B cell (primary cell): ENCODE measurements at regions not wholly inside any gene's neighbourhood (a gene's known extent, or its start where the extent isn't known, plus 50 kb on each side); places are given as distances from the start of the nearest gene placed in this dataset. TPM values are rescaled to one million over a fixed set of nuclear protein-coding genes. Genes with fewer than 3 reads are reported as not detected.

ENCODE experiments used
- ATAC-seq: fragments of 200-7000 bp; cut with Tn5 transposase; one replicate; pipeline ENCODE4 v1.10.0; 2021; ENCODE audit warnings: low read depth, mild to moderate bottlenecking, moderate number of reproducible peaks, moderate library complexity
- CTCF ChIA-PET: fragments of 350-600 bp; sonication (Branson Sonifier 250); formaldehyde crosslinking; loops from one replicate; lab custom pipeline; 2021; ENCODE audit warnings: antibody characterized with exemption, inconsistent platforms; lab: Charles Lee
- POLR2A ChIA-PET: fragments of 350-600 bp; sonication (Branson Sonifier 250); formaldehyde crosslinking; loops from one replicate; lab custom pipeline; 2021; ENCODE audit warnings: antibody characterized with exemption; lab: Charles Lee
- DNase-seq: peaks from one replicate; pipeline ENCODE4 v3.0.0; 2013
- H2AFZ ChIP-seq: 2 replicates; pipeline ENCODE4 v1.6.1; 2012; ENCODE audit warnings: mild to moderate bottlenecking, low read depth, low read length; ENCODE audit not compliant: insufficient read depth, poor library complexity, severe bottlenecking
- H3K27ac ChIP-seq, 2 donors: 1 replicate in 1 of 2; 2 replicates in 1 of 2; pipeline ENCODE4 v1.5.1; 2012 to 2013; ENCODE audit warnings: low read length in 2 of 2, mild to moderate bottlenecking in 2 of 2, moderate library complexity in 1 of 2
- H3K27me3 ChIP-seq, 4 experiments: fragments of 200-600 bp in 1 of 4; sonication (generic) in 1 of 4; replicated peaks in 1 of 4; 1 replicate in 2 of 4; 2 replicates in 2 of 4; pipeline versions ENCODE4 v1.6.1 to v1.7.0; 2013 to 2016; ENCODE audit warnings: low read length in 3 of 4, mild to moderate bottlenecking in 2 of 4, mixed read lengths in 1 of 4, moderate library complexity in 1 of 4; ENCODE audit not compliant: insufficient read depth in 4 of 4, control insufficient read depth in 3 of 4; ENCODE audit errors: control extremely low read depth in 1 of 4
- H3K36me3 ChIP-seq, 2 experiments: replicated peaks in 1 of 2; 1 replicate in 1 of 2; 2 replicates in 1 of 2; pipeline versions ENCODE4 v1.6.1 to v1.7.1; 2013; ENCODE audit warnings: low read length in 1 of 2; ENCODE audit not compliant: insufficient read depth in 2 of 2, control insufficient read depth in 1 of 2; ENCODE audit errors: control extremely low read depth in 1 of 2, extremely low read depth in 1 of 2
- H3K4me1 ChIP-seq, 2 donors: fragments of 200-600 bp in 1 of 2; sonication (generic) in 1 of 2; 1 replicate in 1 of 2; 2 replicates in 1 of 2; pipeline versions ENCODE4 v1.5.1 to v1.6.1; 2013 to 2017; ENCODE audit warnings: low read length in 2 of 2; ENCODE audit not compliant: control insufficient read depth in 2 of 2, insufficient read depth in 2 of 2
- H3K4me2 ChIP-seq: replicated peaks from 2 replicates; pipeline ENCODE3; 2012; ENCODE audit warnings: mild to moderate bottlenecking, low read depth, low read length; ENCODE audit not compliant: poor library complexity, severe bottlenecking
- H3K4me3 ChIP-seq, 5 experiments: fragments of 200-600 bp in 1 of 5; sonication (generic) in 1 of 5; 1 replicate in 3 of 5; 2 replicates in 2 of 5; pipeline versions ENCODE4 v1.5.1 to v1.7.0; 2011 to 2016; ENCODE audit warnings: low read length in 4 of 5, mild to moderate bottlenecking in 4 of 5, low read depth in 2 of 5, control low read depth in 1 of 5, moderate library complexity in 1 of 5; ENCODE audit not compliant: insufficient read depth in 1 of 5; ENCODE audit errors: control extremely low read depth in 1 of 5, extremely low read depth in 1 of 5
- H3K79me2 ChIP-seq: fragments of 200-600 bp; sonication (generic); one replicate; pipeline ENCODE4 v1.6.0; 2016; ENCODE audit warnings: low read length; ENCODE audit not compliant: control insufficient read depth, insufficient read depth
- H3K9ac ChIP-seq: fragments of 200-600 bp; sonication (generic); 2 replicates; pipeline ENCODE4 v1.6.1; 2017; ENCODE audit warnings: mild to moderate bottlenecking, low read length, moderate library complexity
- H3K9me3 ChIP-seq, 3 donors: one replicate each; pipeline versions ENCODE4 v1.6.1 to v1.7.1; 2013; ENCODE audit warnings: low read length in 2 of 3; ENCODE audit not compliant: control insufficient read depth in 2 of 3, insufficient read depth in 1 of 3; ENCODE audit errors: control extremely low read depth in 1 of 3
- H4K20me1 ChIP-seq: 2 replicates; pipeline ENCODE4 v1.6.0; 2012; ENCODE audit warnings: mild to moderate bottlenecking, low read length; ENCODE audit not compliant: insufficient read depth, control insufficient read depth, poor library complexity, severe bottlenecking
- H3K27ac Mint-ChIP-seq: one replicate; pipeline ENCODE4 v1.8.0; 2021; ENCODE audit warnings: mixed read lengths
- H3K27me3 Mint-ChIP-seq: one replicate; pipeline ENCODE4 v1.8.0; 2021; ENCODE audit warnings: mixed read lengths
- H3K4me1 Mint-ChIP-seq: one replicate; pipeline ENCODE4 v1.8.0; 2021; ENCODE audit warnings: mixed read lengths
- H3K4me3 Mint-ChIP-seq: one replicate; pipeline ENCODE4 v1.8.0; 2021; ENCODE audit warnings: mixed read lengths
- H3K9me3 Mint-ChIP-seq: one replicate; pipeline ENCODE4 v1.8.0; 2022; ENCODE audit warnings: mixed read lengths; ENCODE audit not compliant: insufficient read depth
- EZH2 ChIP-seq: IDR thresholded peaks from 2 replicates; pipeline ENCODE4 v1.6.1; 2012; ENCODE audit warnings: borderline replicate concordance, low read depth, mild to moderate bottlenecking, moderate library complexity, low read length; ENCODE audit not compliant: insufficient read depth, poor library complexity, severe bottlenecking
- WGBS: methylation state at CpG from one replicate; pipeline ENCODE4 v1.1.5; 2013; ENCODE audit warnings: missing lambda C conversion rate; ENCODE audit not compliant: insufficient coverage; 5-methylcytosine and 5-hydroxymethylcytosine counted together
- intact Hi-C: fragments of 100-400 bp; cut with micrococcal nuclease; formaldehyde crosslinking; loops from one replicate; pipeline ENCODE4 v1.10.0; 2022
- small RNA-seq: library from RNA; depleted of rRNA; stranded (forward); fragments of <200 nt; gene quantifications from one replicate; pipeline ENCODE3, GENCODE V24; 2012; ENCODE audit warnings: low replicate concordance, low read depth; ENCODE audit not compliant: insufficient read length
- TF ChIP-seq, protein P1 (sequence below): fragments of 200-600 bp; IDR thresholded peaks from one replicate; pipeline ENCODE4 v1.8.0; 2022; ENCODE audit warnings: antibody characterized with exemption, mild to moderate bottlenecking

DNA sequence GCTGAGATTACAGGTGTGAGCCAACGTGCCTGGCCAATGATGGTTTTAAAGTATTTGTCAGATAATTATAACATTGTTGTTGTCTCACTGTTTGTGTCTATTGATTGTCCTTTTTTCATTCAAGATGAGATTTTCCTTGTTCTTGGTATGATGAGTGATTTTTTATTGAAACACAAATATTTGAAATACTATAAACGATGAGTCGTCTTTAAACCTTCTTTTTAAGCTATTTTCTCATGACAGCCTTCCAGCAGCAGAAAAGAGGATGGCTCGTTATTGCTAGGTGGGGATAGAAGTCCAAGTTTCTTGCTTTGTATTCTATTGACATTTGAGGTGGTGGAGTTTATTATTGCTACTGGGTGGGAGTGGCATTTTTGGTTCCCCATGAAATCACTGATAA, 61.7 kb upstream of the MDFIC2 start:
- H3K9ac ChIP-seq = no peak overlapping the region
- 100% methylated on average over 1 of the region's 4 CpGs for WGBS
- H3K9me3 Mint-ChIP-seq = peaks cover 3% of the 10 kb centered on the region
- no peak overlapping the region for H3K4me2 ChIP-seq
- H3K79me2 ChIP-seq = no peaks in the 10 kb centered on the region
- no peak overlapping the region for H3K27ac Mint-ChIP-seq
- ChIA-PET CTCF (no interaction called here), POLR2A (no interaction called here)
- H3K4me3 ChIP-seq = no peak overlapping the region
- H3K36me3 ChIP-seq = no peaks in the 10 kb centered on the region
- TF ChIP-seq EZH2 = no peak
- TF ChIP-seq, protein P1, sequence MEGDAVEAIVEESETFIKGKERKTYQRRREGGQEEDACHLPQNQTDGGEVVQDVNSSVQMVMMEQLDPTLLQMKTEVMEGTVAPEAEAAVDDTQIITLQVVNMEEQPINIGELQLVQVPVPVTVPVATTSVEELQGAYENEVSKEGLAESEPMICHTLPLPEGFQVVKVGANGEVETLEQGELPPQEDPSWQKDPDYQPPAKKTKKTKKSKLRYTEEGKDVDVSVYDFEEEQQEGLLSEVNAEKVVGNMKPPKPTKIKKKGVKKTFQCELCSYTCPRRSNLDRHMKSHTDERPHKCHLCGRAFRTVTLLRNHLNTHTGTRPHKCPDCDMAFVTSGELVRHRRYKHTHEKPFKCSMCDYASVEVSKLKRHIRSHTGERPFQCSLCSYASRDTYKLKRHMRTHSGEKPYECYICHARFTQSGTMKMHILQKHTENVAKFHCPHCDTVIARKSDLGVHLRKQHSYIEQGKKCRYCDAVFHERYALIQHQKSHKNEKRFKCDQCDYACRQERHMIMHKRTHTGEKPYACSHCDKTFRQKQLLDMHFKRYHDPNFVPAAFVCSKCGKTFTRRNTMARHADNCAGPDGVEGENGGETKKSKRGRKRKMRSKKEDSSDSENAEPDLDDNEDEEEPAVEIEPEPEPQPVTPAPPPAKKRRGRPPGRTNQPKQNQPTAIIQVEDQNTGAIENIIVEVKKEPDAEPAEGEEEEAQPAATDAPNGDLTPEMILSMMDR = no peak
- H3K27ac ChIP-seq = no peak overlapping the region
- no peaks in the 10 kb centered on the region for H3K27me3 ChIP-seq
- no peaks in the 10 kb centered on the region for H3K4me1 ChIP-seq
- no peak for ATAC-seq
- peaks cover 0 to 3% (median 0%) of the 10 kb centered on the region in 3 donors for H3K9me3 ChIP-seq
- H4K20me1 ChIP-seq = no peaks in the 10 kb centered on the region
- H3K27me3 Mint-ChIP-seq = peaks cover 5% of the 10 kb centered on the region
- H3K4me3 Mint-ChIP-seq = no peak overlapping the region
- intact Hi-C loops = no loop called here
- H3K4me1 Mint-ChIP-seq = no peaks in the 10 kb centered on the region
- DNase-seq = no peak
- H2AFZ ChIP-seq = no peak overlapping the region

Small RNA genes lying in the stretch of these regions (small RNA-seq; reads per million reads assigned to genes)
- gene COX6CP6 (not detected), gene RNU6-281P (not detected)
